Right lobe of liver (tissue), 6 donors: ENCODE measurements at regions not wholly inside any gene's neighbourhood (a gene's known extent, or its start where the extent isn't known, plus 50 kb on each side); places are given as distances from the start of the nearest gene placed in this dataset.
"Not testable (repeated sequence)": the region's sequence is repeated elsewhere in the genome, so short reads cannot be mapped to it uniquely, and the experiment has no call there.

Experiments used
- ATAC-seq, 4 donors: fragments of 200-7000 bp; cut with Tn5 transposase; one replicate each; pipeline ENCODE4 v1.9.1; 2020; ENCODE audit warnings: mild to moderate bottlenecking in 4 of 4, moderate library complexity in 4 of 4
- DNase-seq, 3 donors: peaks; one replicate each; pipeline ENCODE4 v3.0.0-alpha.2; 2020
- H3K27ac ChIP-seq, 3 donors: fragments of 200-600 bp; one replicate each; pipeline ENCODE4 v1.8.0; 2022
- H3K27me3 ChIP-seq, 2 donors: fragments of 200-600 bp; one replicate each; pipeline ENCODE4 v1.8.0; 2022
- H3K36me3 ChIP-seq, 4 donors: fragments of 200-600 bp; sonication (generic) in 1 of 4; one replicate each; pipeline versions ENCODE4 v1.5.1 to v1.8.0; 2017 to 2022; ENCODE audit warnings: control low read depth in 1 of 4
- H3K4me1 ChIP-seq, 4 donors: fragments of 200-600 bp; sonication (generic) in 1 of 4; one replicate each; pipeline versions ENCODE4 v1.5.1 to v1.8.0; 2017 to 2022; ENCODE audit warnings: control low read depth in 1 of 4
- H3K4me3 ChIP-seq, 3 donors: fragments of 200-600 bp; one replicate each; pipeline ENCODE4 v1.8.0; 2022
- H3K9me3 ChIP-seq, 4 donors: fragments of 200-600 bp; sonication (generic) in 1 of 4; one replicate each; pipeline versions ENCODE4 v1.5.1 to v1.8.0; 2017 to 2022; ENCODE audit warnings: control low read depth in 1 of 4
- CTCF ChIP-seq, 4 donors: fragments of 200-600 bp in 3 of 4; fragments of 450-650 bp in 1 of 4; IDR thresholded peaks; one replicate each; pipeline versions ENCODE4 v1.5.1 to v1.8.0; 2016 to 2022; ENCODE audit warnings: antibody characterized with exemption in 4 of 4, mild to moderate bottlenecking in 2 of 4
- POLR2A ChIP-seq: fragments of 450-650 bp; IDR thresholded peaks from one replicate; pipeline ENCODE4 v1.6.1; 2017; ENCODE audit warnings: antibody characterized with exemption, mild to moderate bottlenecking
- WGBS: methylation state at CpG from one replicate; pipeline ENCODE4 v1.1.6; 2018; ENCODE audit warnings: low coverage, low lambda C conversion rate; ENCODE audit not compliant: insufficient coverage; ENCODE audit errors: missing lambda C conversion rate; 5-methylcytosine and 5-hydroxymethylcytosine counted together
- intact Hi-C, 2 donors: fragments of 100-400 bp; cut with DNase I; formaldehyde crosslinking; loops; one replicate each; pipeline versions ENCODE4 v1.11.2 to v1.14.1; 2022
- donor health status: DM: no; HTN: yes; CAD: no.
- donor health status: DM: no; HTN: no; CAD: no.
- donor health status: DM: no; HTN: no; CAD: no.
- donor health status: DM: no; HTN: yes; CAD: no.
- donor health status: DM: no; HTN: yes; CAD: no.

GRCh38 chr7:13802651-13803050 is 186.8 kb downstream of the ETV1 start:
- Histone ChIP-seq H3K9me3 (no peaks in the 10 kb centered on the region), H3K27ac (no peak overlapping the region), H3K4me1 (no peaks in the 10 kb centered on the region), H3K4me3 (no peak overlapping the region), H3K36me3 (no peaks in the 10 kb centered on the region), H3K27me3 (no peaks in the 10 kb centered on the region)
- 79% methylated on average over 1 of the region's 1 CpG for WGBS
- no peak for TF ChIP-seq POLR2A
- DNase-seq, result no peak
- intact Hi-C loops, result no loop called here
- ATAC-seq, result no peak

- H3K27me3 ChIP-seq, result no peaks in the 10 kb centered on the region
- no peaks in the 10 kb centered on the region for H3K4me1 ChIP-seq
- H3K4me3 ChIP-seq, result no peak overlapping the region
- TF ChIP-seq CTCF (IDR thresholded peaks at IDR 0.05) (no peak), POLR2A (no peak)
- no peak for ATAC-seq
- H3K36me3 ChIP-seq, result no peaks in the 10 kb centered on the region
- DNase-seq, result no peak
- intact Hi-C loops, result no loop called here
- no peaks in the 10 kb centered on the region for H3K9me3 ChIP-seq
- H3K27ac ChIP-seq, result no peak overlapping the region
- 70% methylated on average over 3 of the region's 8 CpGs for WGBS
Observed at GRCh38 chr7:13803134-13803533, 186.3 kb downstream of the ETV1 start.

GRCh38 chr7:13806089-13806867 is 183.2 kb downstream of the ETV1 start:
- H3K4me3 ChIP-seq, intact Hi-C loops, H3K27ac ChIP-seq, ATAC-seq, H3K4me1 ChIP-seq, H3K27me3 ChIP-seq, H3K9me3 ChIP-seq, DNase-seq, H3K36me3 ChIP-seq: not testable (repeated sequence)
- 81% methylated on average over 8 of the region's 33 CpGs for WGBS

- H3K27me3 ChIP-seq, intact Hi-C loops, H3K4me1 ChIP-seq, H3K36me3 ChIP-seq, DNase-seq, H3K9me3 ChIP-seq, H3K27ac ChIP-seq, ATAC-seq, H3K4me3 ChIP-seq: not testable (repeated sequence)
Observed at GRCh38 chr7:13817230-13817629, 172.2 kb downstream of the ETV1 start.

- Histone ChIP-seq H3K4me3 (no peak overlapping the region), H3K27me3 (no peaks in the 10 kb centered on the region), H3K4me1 (no peaks in the 10 kb centered on the region), H3K9me3 (no peaks in the 10 kb centered on the region), H3K27ac (no peak overlapping the region), H3K36me3 (no peaks in the 10 kb centered on the region)
- TF ChIP-seq CTCF (IDR thresholded peaks at IDR 0.05), result no peak
- TF ChIP-seq POLR2A, result no peak
- no peak for DNase-seq
- no peak for ATAC-seq
- 64% methylated on average over 3 of the region's 3 CpGs for WGBS
- intact Hi-C loops, result no loop called here
Observed at GRCh38 chr7:13821152-13821787, 168.2 kb downstream of the ETV1 start.

- Histone ChIP-seq H3K4me1 (no peaks in the 10 kb centered on the region), H3K9me3 (no peaks in the 10 kb centered on the region), H3K4me3 (no peak overlapping the region), H3K27ac (no peak overlapping the region), H3K36me3 (no peaks in the 10 kb centered on the region), H3K27me3 (no peaks in the 10 kb centered on the region)
- WGBS, result 88% methylated on average over 2 of the region's 3 CpGs
- TF ChIP-seq POLR2A (no peak), CTCF (IDR thresholded peaks at IDR 0.05) (no peak)
- ATAC-seq, result no peak
- DNase-seq, result no peak
- intact Hi-C loops, result no loop called here
Observed at GRCh38 chr7:13822678-13823077, 166.8 kb downstream of the ETV1 start.
